ENCODE measurements at regions not wholly inside any gene's neighbourhood (a gene's known extent, or its start where the extent isn't known, plus 50 kb on each side); places are given as distances from the start of the nearest gene placed in this dataset.
A peak's percentile ranks its signal among the peaks of the same experiment; 100 is the strongest.

DNA sequence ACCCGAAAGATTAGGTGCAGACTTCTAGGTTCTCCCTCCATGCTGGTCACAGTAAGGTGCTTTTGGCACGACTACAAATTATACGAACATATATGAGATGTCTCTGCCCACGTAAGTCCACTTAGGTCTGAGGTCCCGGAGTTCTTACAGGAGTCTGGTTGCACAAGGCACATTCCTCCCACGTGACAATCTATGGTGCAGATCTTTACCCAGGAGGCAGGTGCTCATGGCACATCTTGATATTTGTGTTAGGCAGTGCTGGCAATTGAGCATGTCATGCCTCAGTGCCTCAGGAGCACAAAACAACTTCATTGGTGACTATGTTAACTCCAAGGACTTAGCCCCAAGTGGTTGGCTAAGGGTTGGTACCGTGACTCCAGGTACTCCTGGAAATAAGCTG lies 92.0 kb upstream of the AMN1 start:
- no peak overlapping the region for H3K27ac ChIP-seq
- DNase-seq, result no peak
- peaks cover 0 to 5% (median 0%) of the 10 kb centered on the region in 9 donors for H3K4me1 ChIP-seq
- H3K36me3 ChIP-seq, result no peaks in the 10 kb centered on the region
- ATAC-seq, result no peak
- H3K9me3 ChIP-seq, result peaks cover 0 to 27% (median 1%) of the 10 kb centered on the region in 11 donors
- H3K4me3 ChIP-seq, result no peak overlapping the region
- TF ChIP-seq CTCF (IDR thresholded peaks at IDR 0.05), result no peak
- WGBS, 2 donors, result 88 to 92% methylated on average over 7 of the region's 7 CpGs
- intact Hi-C loops (cut with DNase I), result loop anchor here in 1 of 10 donors (5.0 kb wide), 1 partner anchor 56 kb away; no protein-coding TSS in a partner anchor
- H3K27me3 ChIP-seq, result no peaks in the 10 kb centered on the region

DNA sequence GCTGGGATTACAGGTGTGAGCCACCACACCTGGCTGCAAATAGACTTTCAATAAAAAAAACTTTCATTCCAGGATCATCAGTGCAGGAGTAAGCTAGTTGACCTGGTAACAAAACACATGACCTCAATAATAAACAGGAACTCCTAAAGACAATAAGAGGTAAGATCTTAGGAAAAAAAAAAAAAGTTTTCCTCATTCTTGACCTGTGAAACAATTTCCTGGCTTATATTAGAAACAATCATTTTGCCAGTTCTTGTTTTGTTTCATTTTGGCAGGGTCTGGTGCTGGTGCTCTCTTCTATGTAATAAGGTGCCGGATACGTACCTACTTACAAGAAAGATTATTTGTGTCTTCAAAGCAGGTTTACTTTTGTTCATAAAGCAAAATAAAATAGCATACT lies 90.6 kb upstream of the AMN1 start:
- peaks cover 0 to 15% (median 0%) of the 10 kb centered on the region in 11 donors for H3K9me3 ChIP-seq
- TF ChIP-seq CTCF (IDR thresholded peaks at IDR 0.05), result no peak
- intact Hi-C loops (cut with DNase I), result loop anchor here in 1 of 10 donors (5.0 kb wide), 1 partner anchor 138 kb away; the partner anchor contains the start of gene RESF1
- no peak overlapping the region for H3K4me3 ChIP-seq
- 68 to 73% methylated on average over 2 of the region's 2 CpGs for WGBS, 2 donors
- ATAC-seq (peak in 6 of 8 donors; percentile 65 to 79 (median 72)), DNase-seq (no peak)
- H3K36me3 ChIP-seq, result no peaks in the 10 kb centered on the region
- H3K4me1 ChIP-seq, result peaks cover 0 to 5% (median 0%) of the 10 kb centered on the region in 9 donors
- H3K27me3 ChIP-seq, result no peaks in the 10 kb centered on the region
- H3K27ac ChIP-seq, result peak overlapping the region in 5 of 10 donors; percentile 22 to 67 (median 30)

GRCh38 chr12:31818623-31819268 lies 89.9 kb upstream of the AMN1 start:
- 33 to 53% methylated on average over 2 of the region's 2 CpGs for WGBS, 2 donors
- no peak for ATAC-seq
- no peak for DNase-seq
- peaks cover 0 to 5% (median 0%) of the 10 kb centered on the region in 9 donors for H3K4me1 ChIP-seq
- H3K4me3 ChIP-seq, result no peak overlapping the region
- peaks cover 0 to 15% (median 0%) of the 10 kb centered on the region in 11 donors for H3K9me3 ChIP-seq
- H3K27me3 ChIP-seq, result no peaks in the 10 kb centered on the region
- intact Hi-C loops (cut with DNase I), result loop anchor here in 1 of 10 donors (5.0 kb wide), 1 partner anchor 139 kb away; the partner anchor contains the start of gene RESF1
- no peaks in the 10 kb centered on the region for H3K36me3 ChIP-seq
- peak overlapping the region in 5 of 10 donors; percentile 9 to 61 (median 30) for H3K27ac ChIP-seq
- no peak for TF ChIP-seq CTCF (IDR thresholded peaks at IDR 0.05)

- Histone ChIP-seq H3K4me3 (no peak overlapping the region), H3K4me1 (peaks cover 0 to 5% (median 0%) of the 10 kb centered on the region in 9 donors)
- 36 to 69% methylated on average over 5 of the region's 5 CpGs for WGBS, 2 donors
Measured at GRCh38 chr12:31817120-31817519, 88.3 kb upstream of the AMN1 start.

More at GRCh38 chr12:31817120-31817519, 88.3 kb upstream of the AMN1 start:
- Histone ChIP-seq H3K9me3 (peaks cover 0 to 15% (median 0%) of the 10 kb centered on the region in 11 donors), H3K27me3 (no peaks in the 10 kb centered on the region), H3K27ac (no peak overlapping the region), H3K36me3 (no peaks in the 10 kb centered on the region)
- TF ChIP-seq CTCF (IDR thresholded peaks at IDR 0.05), result no peak
- DNase-seq (no peak), ATAC-seq (no peak)
- intact Hi-C loops (cut with DNase I), result loop anchor here in 1 of 10 donors (5.0 kb wide), 1 partner anchor 140 kb away; the partner anchor contains the start of gene RESF1

All from heart right ventricle (tissue), 16 donors.